ENCODE measurements at regions not wholly inside any gene's neighbourhood (a gene's known extent, or its start where the extent isn't known, plus 50 kb on each side); places are given as distances from the start of the nearest gene placed in this dataset.
A peak's percentile ranks its signal among the peaks of the same experiment; 100 is the strongest.
"Not testable (repeated sequence)": the region's sequence is repeated elsewhere in the genome, so short reads cannot be mapped to it uniquely, and the experiment has no call there.

GRCh38 chr5:119953474-119953873 is 324.1 kb downstream of the FAM170A start:
- no peak overlapping the region for H3K27ac ChIP-seq
- no peaks in the 10 kb centered on the region for H3K27me3 ChIP-seq
- H3K4me1 ChIP-seq, result no peaks in the 10 kb centered on the region
- DNase-seq (ENCODE audit: low spot score), result no peak
- TF ChIP-seq, protein P1, sequence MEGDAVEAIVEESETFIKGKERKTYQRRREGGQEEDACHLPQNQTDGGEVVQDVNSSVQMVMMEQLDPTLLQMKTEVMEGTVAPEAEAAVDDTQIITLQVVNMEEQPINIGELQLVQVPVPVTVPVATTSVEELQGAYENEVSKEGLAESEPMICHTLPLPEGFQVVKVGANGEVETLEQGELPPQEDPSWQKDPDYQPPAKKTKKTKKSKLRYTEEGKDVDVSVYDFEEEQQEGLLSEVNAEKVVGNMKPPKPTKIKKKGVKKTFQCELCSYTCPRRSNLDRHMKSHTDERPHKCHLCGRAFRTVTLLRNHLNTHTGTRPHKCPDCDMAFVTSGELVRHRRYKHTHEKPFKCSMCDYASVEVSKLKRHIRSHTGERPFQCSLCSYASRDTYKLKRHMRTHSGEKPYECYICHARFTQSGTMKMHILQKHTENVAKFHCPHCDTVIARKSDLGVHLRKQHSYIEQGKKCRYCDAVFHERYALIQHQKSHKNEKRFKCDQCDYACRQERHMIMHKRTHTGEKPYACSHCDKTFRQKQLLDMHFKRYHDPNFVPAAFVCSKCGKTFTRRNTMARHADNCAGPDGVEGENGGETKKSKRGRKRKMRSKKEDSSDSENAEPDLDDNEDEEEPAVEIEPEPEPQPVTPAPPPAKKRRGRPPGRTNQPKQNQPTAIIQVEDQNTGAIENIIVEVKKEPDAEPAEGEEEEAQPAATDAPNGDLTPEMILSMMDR (IDR thresholded peaks at IDR 0.05), result no peak
- H3K36me3 ChIP-seq, result no peaks in the 10 kb centered on the region
- no peak overlapping the region for H3K4me3 ChIP-seq
- H3K9me3 ChIP-seq, result peaks cover 0 to 5% of the 10 kb centered on the region in 2 donors

DNA sequence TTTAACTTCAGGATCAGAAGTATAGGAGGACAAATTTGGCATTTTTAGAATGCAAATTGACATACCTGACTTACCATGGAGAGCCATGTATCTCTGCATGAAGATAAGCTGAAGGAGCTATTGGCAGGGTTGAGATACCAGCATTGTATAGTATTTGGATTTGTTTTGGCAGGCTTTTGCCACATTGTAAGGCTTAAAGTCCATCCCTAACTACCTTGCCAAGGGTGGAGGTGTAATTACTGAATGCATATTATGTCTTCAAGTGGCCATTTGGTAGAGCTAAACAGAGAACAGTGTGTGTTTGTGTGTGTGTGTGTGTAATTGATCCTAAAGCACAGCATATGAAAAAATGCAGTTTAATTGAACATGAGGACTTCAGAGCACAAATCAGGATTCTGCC is 324.7 kb downstream of the FAM170A start:
- H3K36me3 ChIP-seq, result no peaks in the 10 kb centered on the region
- peaks cover 0 to 5% of the 10 kb centered on the region in 2 donors for H3K9me3 ChIP-seq
- no peaks in the 10 kb centered on the region for H3K27me3 ChIP-seq
- no peak for DNase-seq (ENCODE audit: low spot score)
- TF ChIP-seq, protein P1 (IDR thresholded peaks at IDR 0.05), result no peak
- no peak overlapping the region for H3K4me3 ChIP-seq
- no peaks in the 10 kb centered on the region for H3K4me1 ChIP-seq
- no peak overlapping the region for H3K27ac ChIP-seq

- no peaks in the 10 kb centered on the region for H3K36me3 ChIP-seq
- TF ChIP-seq, protein P1 (IDR thresholded peaks at IDR 0.05), result no peak
- H3K4me1 ChIP-seq, result no peaks in the 10 kb centered on the region
- DNase-seq (ENCODE audit: low spot score), result no peak
- no peaks in the 10 kb centered on the region for H3K27me3 ChIP-seq
- no peak overlapping the region for H3K4me3 ChIP-seq
- peaks cover 0 to 7% of the 10 kb centered on the region in 2 donors for H3K9me3 ChIP-seq
- no peak overlapping the region for H3K27ac ChIP-seq
Measured at GRCh38 chr5:119961993-119962392, 332.6 kb downstream of the FAM170A start.

DNA sequence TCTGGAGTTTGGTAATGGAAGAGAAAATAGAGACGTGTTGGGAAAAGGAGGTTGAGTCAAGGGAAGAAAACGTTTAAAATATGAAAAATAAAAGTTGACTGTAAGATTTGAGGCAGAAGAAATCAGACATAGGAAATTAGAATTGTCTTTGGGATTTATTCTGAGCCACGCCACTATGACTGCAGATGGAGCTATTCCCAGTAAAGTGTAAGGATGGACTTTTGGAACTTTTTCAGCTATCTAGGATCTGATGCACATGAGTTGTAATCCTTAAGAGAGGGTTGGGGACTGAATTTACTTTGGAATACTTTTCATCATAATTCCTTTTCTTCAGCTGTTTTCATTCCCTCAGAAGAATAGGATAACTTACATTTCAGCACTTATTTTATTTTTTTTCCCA is 336.7 kb downstream of the FAM170A start:
- Histone ChIP-seq H3K9me3 (peaks cover 0 to 6% of the 10 kb centered on the region in 2 donors), H3K27ac (no peak overlapping the region), H3K36me3 (no peaks in the 10 kb centered on the region), H3K4me3 (no peak overlapping the region), H3K4me1 (no peaks in the 10 kb centered on the region), H3K27me3 (no peaks in the 10 kb centered on the region)
- TF ChIP-seq, protein P1 (IDR thresholded peaks at IDR 0.05), result peak in 1 of 2 donors; percentile 54
- no peak for DNase-seq (ENCODE audit: low spot score)

GRCh38 chr5:119968690-119969089 is 339.3 kb downstream of the FAM170A start:
- no peak for DNase-seq (ENCODE audit: low spot score)
- H3K9me3 ChIP-seq, result peaks cover 0 to 4% of the 10 kb centered on the region in 2 donors
- H3K4me3 ChIP-seq, result no peak overlapping the region
- TF ChIP-seq, protein P1 (IDR thresholded peaks at IDR 0.05), result no peak
- no peaks in the 10 kb centered on the region for H3K4me1 ChIP-seq
- H3K27ac ChIP-seq, result no peak overlapping the region
- H3K27me3 ChIP-seq, result no peaks in the 10 kb centered on the region
- H3K36me3 ChIP-seq, result no peaks in the 10 kb centered on the region

DNA sequence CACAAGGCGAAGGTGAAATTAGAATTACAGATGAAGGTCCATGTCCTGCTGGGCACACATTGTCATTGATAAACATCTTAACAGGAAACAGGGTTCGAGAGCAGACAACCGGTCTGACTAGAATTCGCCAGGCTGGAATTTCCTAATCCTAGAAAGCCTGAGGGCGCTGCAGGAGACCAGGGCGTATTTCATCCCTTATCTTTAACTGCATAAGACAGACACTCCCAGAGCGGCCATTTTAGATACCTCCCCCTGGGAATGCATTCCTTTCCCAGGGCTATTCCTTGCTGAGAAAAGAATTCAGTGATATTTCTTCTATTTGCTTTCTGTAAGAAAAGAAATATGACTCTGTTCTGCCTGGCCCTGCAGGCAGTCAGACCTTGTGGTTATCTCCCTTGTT is 357.7 kb downstream of the FAM170A start:
- H3K36me3 ChIP-seq; H3K27me3 ChIP-seq; H3K4me3 ChIP-seq; DNase-seq (ENCODE audit: low spot score); H3K4me1 ChIP-seq; H3K27ac ChIP-seq: not testable (repeated sequence)
- H3K9me3 ChIP-seq, result peaks cover 0 to 13% of the 10 kb centered on the region in 2 donors

All from right atrium auricular region (tissue), 2 donors.